Kidney (tissue), 13 donors: ENCODE measurements at regions not wholly inside any gene's neighbourhood (a gene's known extent, or its start where the extent isn't known, plus 50 kb on each side); places are given as distances from the start of the nearest gene placed in this dataset.
A peak's percentile ranks its signal among the peaks of the same experiment; 100 is the strongest.

ENCODE experiments used
- DNase-seq, 5 donors: peaks; one replicate each; pipeline ENCODE4 v3.0.0-alpha.2; 2013 to 2020
- FAIRE-seq: peaks from 2 replicates; lab custom pipeline; 2012; peaks lifted over from hg19 to GRCh38; lab: Jason Lieb, UNC
- H3K27ac ChIP-seq, 2 donors: one replicate each; pipeline ENCODE4 v1.7.0; 2013; ENCODE audit warnings: low read depth in 2 of 2, low read length in 2 of 2, inconsistent platforms in 1 of 2
- H3K27me3 ChIP-seq: one replicate; pipeline ENCODE4 v1.7.1; 2013; ENCODE audit warnings: low read length, inconsistent platforms; ENCODE audit not compliant: control insufficient read depth, insufficient read depth
- H3K36me3 ChIP-seq, 3 donors: one replicate each; pipeline versions ENCODE4 v1.7.0 to v1.7.1; 2013; ENCODE audit warnings: low read length in 3 of 3, control low read depth in 1 of 3, inconsistent platforms in 1 of 3; ENCODE audit not compliant: insufficient read depth in 3 of 3, control insufficient read depth in 2 of 3
- H3K4me1 ChIP-seq, 3 donors: one replicate each; pipeline versions ENCODE4 v1.7.0 to v1.7.1; 2013; ENCODE audit warnings: low read length in 3 of 3, inconsistent platforms in 1 of 3, low read depth in 1 of 3; ENCODE audit not compliant: control insufficient read depth in 2 of 3, insufficient read depth in 2 of 3
- H3K4me3 ChIP-seq, 3 donors: one replicate each; pipeline versions ENCODE4 v1.7.0 to v1.8.1; 2013; ENCODE audit warnings: low read length in 3 of 3, control low read depth in 1 of 3, inconsistent platforms in 1 of 3
- H3K9ac ChIP-seq, 3 donors: one replicate each; pipeline versions ENCODE4 v1.7.0 to v1.7.1; 2013; ENCODE audit warnings: low read length in 3 of 3, control low read depth in 1 of 3, inconsistent platforms in 1 of 3
- H3K9me3 ChIP-seq, 3 donors: one replicate each; pipeline versions ENCODE4 v1.7.0 to v1.7.1; 2013; ENCODE audit warnings: low read length in 3 of 3, control low read depth in 1 of 3, inconsistent platforms in 1 of 3; ENCODE audit not compliant: control insufficient read depth in 2 of 3, insufficient read depth in 1 of 3
- intact Hi-C: fragments of 100-400 bp; cut with DNase I; formaldehyde crosslinking; loops from one replicate; pipeline ENCODE4 v1.11.1; 2022
- TF ChIP-seq, protein P1 (sequence below): IDR thresholded peaks from 3 replicates; pipeline ENCODE4 v1.5.1; 2012; ENCODE audit warnings: mild to moderate bottlenecking, moderate library complexity, borderline replicate concordance; ENCODE audit not compliant: insufficient read depth; ENCODE audit errors: extremely low read depth
- donor health status: control.
- donor health status: control.
- donor health status: control.
- donor health status: control.
- donor health status: control.
- donor health status: DM: yes; HTN: yes; CAD: no.
- donor health status: Normal renal cell carcinoma (clear cell type).

DNA sequence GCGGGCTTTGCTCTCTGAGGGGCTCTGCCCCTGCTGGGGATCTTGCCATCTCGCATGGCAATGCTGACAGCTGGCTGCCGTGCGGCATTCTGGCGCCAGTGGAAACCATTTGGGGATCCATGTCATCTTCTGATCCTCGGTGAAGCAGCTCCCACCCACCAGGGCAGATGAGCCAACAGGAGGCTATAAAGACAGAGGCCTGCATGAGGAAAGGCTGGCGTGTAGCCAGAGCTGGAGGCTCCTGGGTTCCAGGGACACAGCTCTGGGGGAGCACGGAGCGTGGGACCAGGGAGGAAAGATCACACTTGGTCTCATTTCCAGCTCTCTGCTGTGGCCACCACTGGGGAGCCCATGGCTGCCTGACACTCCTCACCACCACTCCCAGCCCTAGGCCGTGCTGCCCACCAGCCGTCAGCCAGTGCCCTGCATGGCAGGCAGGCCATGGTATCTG, 145.8 kb downstream of the ZFP36L2 start:
- peaks cover 10 to 38% (median 34%) of the 10 kb centered on the region in 3 donors for H3K4me1 ChIP-seq
- H3K27ac ChIP-seq, result no peak overlapping the region
- no peaks in the 10 kb centered on the region for H3K27me3 ChIP-seq
- DNase-seq, result peak in 1 of 5 donors; percentile 74
- FAIRE-seq, result no peak
- H3K4me3 ChIP-seq, result no peak overlapping the region
- intact Hi-C loops, result no loop called here
- TF ChIP-seq, protein P1, sequence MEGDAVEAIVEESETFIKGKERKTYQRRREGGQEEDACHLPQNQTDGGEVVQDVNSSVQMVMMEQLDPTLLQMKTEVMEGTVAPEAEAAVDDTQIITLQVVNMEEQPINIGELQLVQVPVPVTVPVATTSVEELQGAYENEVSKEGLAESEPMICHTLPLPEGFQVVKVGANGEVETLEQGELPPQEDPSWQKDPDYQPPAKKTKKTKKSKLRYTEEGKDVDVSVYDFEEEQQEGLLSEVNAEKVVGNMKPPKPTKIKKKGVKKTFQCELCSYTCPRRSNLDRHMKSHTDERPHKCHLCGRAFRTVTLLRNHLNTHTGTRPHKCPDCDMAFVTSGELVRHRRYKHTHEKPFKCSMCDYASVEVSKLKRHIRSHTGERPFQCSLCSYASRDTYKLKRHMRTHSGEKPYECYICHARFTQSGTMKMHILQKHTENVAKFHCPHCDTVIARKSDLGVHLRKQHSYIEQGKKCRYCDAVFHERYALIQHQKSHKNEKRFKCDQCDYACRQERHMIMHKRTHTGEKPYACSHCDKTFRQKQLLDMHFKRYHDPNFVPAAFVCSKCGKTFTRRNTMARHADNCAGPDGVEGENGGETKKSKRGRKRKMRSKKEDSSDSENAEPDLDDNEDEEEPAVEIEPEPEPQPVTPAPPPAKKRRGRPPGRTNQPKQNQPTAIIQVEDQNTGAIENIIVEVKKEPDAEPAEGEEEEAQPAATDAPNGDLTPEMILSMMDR, result no peak
- no peaks in the 10 kb centered on the region for H3K36me3 ChIP-seq
- no peak overlapping the region for H3K9ac ChIP-seq
- no peaks in the 10 kb centered on the region for H3K9me3 ChIP-seq

DNA sequence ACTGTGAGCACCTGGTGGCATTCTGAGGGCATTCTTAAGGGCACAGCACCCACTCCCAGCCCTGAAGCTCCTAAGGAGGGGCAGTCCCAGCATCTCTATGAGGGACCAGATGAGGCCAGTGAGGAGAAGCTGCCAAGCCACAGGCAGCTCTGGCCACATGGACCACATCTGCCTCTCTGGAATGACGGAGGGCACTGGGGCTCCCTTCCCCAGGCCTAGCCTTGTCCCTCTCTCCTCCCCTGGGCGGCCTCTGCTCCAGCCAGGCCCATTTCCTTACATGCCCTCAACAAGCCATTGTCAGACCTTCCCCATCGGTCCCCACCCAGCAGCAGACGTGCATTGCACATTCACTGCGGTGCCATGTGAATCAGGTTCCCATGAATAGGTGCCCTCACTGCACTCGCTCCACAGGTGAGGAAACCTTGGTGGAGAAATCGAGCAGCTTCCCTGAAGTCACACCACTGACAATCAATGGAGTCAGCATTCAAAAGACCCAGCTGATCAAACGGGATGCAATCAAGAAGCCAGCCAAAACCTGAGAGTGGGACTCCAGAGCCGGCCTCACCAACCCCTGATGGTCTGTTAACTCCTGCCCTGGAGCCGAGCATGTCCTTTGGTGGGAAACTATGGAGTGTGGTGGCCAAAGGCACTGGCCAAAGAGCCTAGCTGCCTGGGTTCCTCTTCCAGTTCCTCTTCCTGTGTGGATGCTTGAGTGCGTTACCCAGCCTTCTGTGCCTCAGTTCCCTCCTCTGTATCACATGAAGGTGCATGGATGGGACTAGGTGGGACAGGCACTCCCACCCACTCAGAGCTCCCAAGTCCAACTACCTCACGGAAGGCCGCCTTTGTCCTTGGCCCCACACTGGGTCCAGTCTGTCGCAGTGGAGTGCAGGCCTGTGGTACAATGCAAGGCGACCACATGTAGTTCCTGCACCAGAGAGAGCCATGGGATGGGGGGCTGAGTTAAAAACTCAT, 147.3 kb downstream of the ZFP36L2 start:
- H3K4me3 ChIP-seq, result no peak overlapping the region
- intact Hi-C loops, result no loop called here
- DNase-seq (peak in 1 of 5 donors; percentile 61), FAIRE-seq (no peak)
- H3K9me3 ChIP-seq, result no peaks in the 10 kb centered on the region
- TF ChIP-seq, protein P1, result no peak
- no peaks in the 10 kb centered on the region for H3K36me3 ChIP-seq
- peaks cover 10 to 39% (median 32%) of the 10 kb centered on the region in 3 donors for H3K4me1 ChIP-seq
- no peaks in the 10 kb centered on the region for H3K27me3 ChIP-seq
- H3K9ac ChIP-seq, result no peak overlapping the region
- H3K27ac ChIP-seq, result no peak overlapping the region

DNA sequence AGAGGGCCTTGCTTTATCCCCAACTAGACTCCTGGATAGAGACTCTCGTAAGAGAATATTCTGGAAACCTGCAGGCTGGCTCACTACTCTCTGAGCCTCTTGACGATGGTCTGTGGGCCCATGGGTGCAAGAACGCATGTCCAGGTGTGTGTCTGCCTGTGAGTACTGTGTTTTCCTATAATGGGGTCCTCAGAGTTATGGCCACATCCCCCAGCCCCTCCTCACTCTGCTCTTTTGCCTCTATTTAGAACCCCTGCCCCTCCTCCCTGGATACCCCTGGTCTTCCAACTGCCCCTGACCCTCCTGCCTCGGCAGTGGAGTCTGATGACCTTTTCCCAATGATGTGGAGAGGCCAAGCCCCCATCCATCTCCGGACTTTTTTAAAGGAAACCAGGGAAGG, 148.1 kb downstream of the ZFP36L2 start:
- H3K9me3 ChIP-seq, result no peaks in the 10 kb centered on the region
- intact Hi-C loops, result no loop called here
- H3K36me3 ChIP-seq, result no peaks in the 10 kb centered on the region
- peak in 1 of 5 donors; percentile 46 for DNase-seq
- TF ChIP-seq, protein P1, result no peak
- no peaks in the 10 kb centered on the region for H3K27me3 ChIP-seq
- H3K9ac ChIP-seq, result no peak overlapping the region
- FAIRE-seq, result no peak
- peaks cover 11 to 40% (median 28%) of the 10 kb centered on the region in 3 donors for H3K4me1 ChIP-seq
- no peak overlapping the region for H3K4me3 ChIP-seq
- no peak overlapping the region for H3K27ac ChIP-seq
